ENCODE measurements at regions not wholly inside any gene's neighbourhood (a gene's known extent, or its start where the extent isn't known, plus 50 kb on each side); places are given as distances from the start of the nearest gene placed in this dataset.

- no peak for TF ChIP-seq CTCF (IDR thresholded peaks at IDR 0.05 in 8 of 11, conservative IDR thresholded peaks at IDR 0.05 in 3 of 11)
- TF ChIP-seq POLR2AphosphoS5 (IDR thresholded peaks at IDR 0.05): no peak
- TF ChIP-seq POLR2A (IDR thresholded peaks at IDR 0.05): no peak
Measured at GRCh38 chr13:68727798-68728197, 1379.8 kb upstream of the ATXN8OS start.

Measured in spleen (tissue), 7 donors.